A549 (cell line): ENCODE measurements at regions not wholly inside any gene's neighbourhood (a gene's known extent, or its start where the extent isn't known, plus 50 kb on each side); places are given as distances from the start of the nearest gene placed in this dataset.

ENCODE experiments used
- BCL3 ChIP-seq: fragments of >200 bp; sonication (Bioruptor Twin); formaldehyde crosslinking; IDR thresholded peaks from 3 replicates; pipeline ENCODE4 v1.6.1; 2016
- CTCF ChIP-seq: fragments of >200 bp; sonication (Bioruptor Twin); formaldehyde crosslinking; IDR thresholded peaks from 3 replicates; pipeline ENCODE4 v1.5.1; 2016
- EP300 ChIP-seq, 2 experiments: fragments of >200 bp; sonication (Bioruptor Twin); formaldehyde crosslinking; IDR thresholded peaks; 2 replicates in 1 of 2; 3 replicates in 1 of 2; pipeline ENCODE4 v1.6.1; 2016 to 2017
- HMGXB4 ChIP-seq: fragments of 250-450 bp; sonication (Bioruptor Pico); IDR thresholded peaks from 2 replicates; pipeline ENCODE4 v1.5.0; 2021; ENCODE audit warnings: mild to moderate bottlenecking, moderate library complexity, borderline replicate concordance
- MAX ChIP-seq: IDR thresholded peaks from 2 replicates; pipeline ENCODE4 v1.6.1; 2012
- NFE2L2 ChIP-seq: fragments of 150-350 bp; conservative IDR thresholded peaks from 2 replicates; pipeline ENCODE4 v1.6.1; 2014; ENCODE audit warnings: low read length
- POLR2A ChIP-seq: IDR thresholded peaks from 2 replicates; pipeline ENCODE4 v1.6.1; 2012; ENCODE audit warnings: mild to moderate bottlenecking, low read length
- RAD21 ChIP-seq, 2 experiments: fragments of >200 bp in 1 of 2; sonication (Bioruptor Twin) in 1 of 2; formaldehyde crosslinking in 1 of 2; IDR thresholded peaks in 1 of 2; conservative IDR thresholded peaks in 1 of 2; 2 replicates in 1 of 2; 3 replicates in 1 of 2; pipeline ENCODE4 v1.6.1; 2012 to 2018; ENCODE audit warnings: inconsistent platforms in 1 of 2
- RCOR1 ChIP-seq: fragments of 150-350 bp; IDR thresholded peaks from 2 replicates; pipeline ENCODE4 v1.6.1; 2014; ENCODE audit warnings: antibody characterized with exemption, low read length, low read depth
- ZNF302 ChIP-seq: fragments of 250-450 bp; sonication (Bioruptor Pico); IDR thresholded peaks from 2 replicates; pipeline ENCODE4 v1.9.0; 2021; ENCODE audit warnings: inconsistent platforms, mild to moderate bottlenecking, moderate library complexity

GRCh38 chr9:90300611-90301276, 341.9 kb downstream of the DIRAS2 start:
- no peak for TF ChIP-seq CTCF
- no peak for TF ChIP-seq EP300 (IDR thresholded peaks at IDR 0.05)
- no peak for TF ChIP-seq POLR2A
- TF ChIP-seq MAX, result no peak
- TF ChIP-seq BCL3, result no peak
- TF ChIP-seq ZNF302 (CRISPR knock-in tag), result no peak
- TF ChIP-seq NFE2L2, result no peak
- TF ChIP-seq RCOR1, result no peak
- no peak for TF ChIP-seq RAD21 (conservative IDR thresholded peaks at IDR 0.05 in 1 of 2, IDR thresholded peaks at IDR 0.05 in 1 of 2)
- TF ChIP-seq HMGXB4, result no peak
